ENCODE measurements at regions not wholly inside any gene's neighbourhood (a gene's known extent, or its start where the extent isn't known, plus 50 kb on each side); places are given as distances from the start of the nearest gene placed in this dataset.
"Not testable (repeated sequence)": the region's sequence is repeated elsewhere in the genome, so short reads cannot be mapped to it uniquely, and the experiment has no call there.

DNA sequence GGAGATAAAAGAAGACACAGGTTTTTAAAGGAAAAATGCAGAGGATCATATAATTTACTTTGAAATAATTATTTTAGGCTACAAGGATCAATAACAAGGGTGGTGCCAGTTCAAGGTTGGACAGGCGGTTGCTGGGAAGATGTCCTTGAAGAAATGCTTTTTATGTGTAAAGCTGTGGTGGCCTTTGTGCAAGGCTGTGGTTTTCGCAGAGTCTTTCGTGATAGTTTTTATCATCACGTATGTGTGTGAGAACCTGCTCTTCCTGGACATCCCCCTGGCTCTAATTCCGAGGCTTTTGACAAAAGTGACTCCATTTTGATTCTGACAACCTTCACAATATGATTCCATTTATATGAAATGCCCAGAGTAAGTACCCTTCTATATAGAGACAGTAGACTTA, 85.8 kb upstream of the COG2 start:
- no peak for DNase-seq (ENCODE audit: low spot score)

DNA sequence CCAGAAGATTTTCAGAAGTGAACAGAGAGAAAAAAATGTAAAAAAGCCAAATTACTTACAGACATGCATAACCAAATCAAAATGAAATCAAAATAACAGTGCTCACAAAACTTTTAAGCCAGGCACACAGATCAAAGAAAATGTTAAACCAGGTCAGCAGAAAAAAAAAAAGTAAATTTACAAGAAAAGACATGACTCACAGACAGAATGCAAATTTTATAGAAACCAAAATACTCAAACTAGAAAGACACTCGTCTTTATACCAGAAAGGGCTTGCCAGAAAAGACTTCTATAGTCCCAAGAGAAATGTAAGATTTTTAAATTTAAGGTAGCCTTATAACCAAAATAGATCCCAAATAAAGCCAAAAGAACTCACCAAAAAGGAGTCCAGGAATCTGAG, 86.5 kb upstream of the COG2 start:
- no peak for DNase-seq (ENCODE audit: low spot score)

DNA sequence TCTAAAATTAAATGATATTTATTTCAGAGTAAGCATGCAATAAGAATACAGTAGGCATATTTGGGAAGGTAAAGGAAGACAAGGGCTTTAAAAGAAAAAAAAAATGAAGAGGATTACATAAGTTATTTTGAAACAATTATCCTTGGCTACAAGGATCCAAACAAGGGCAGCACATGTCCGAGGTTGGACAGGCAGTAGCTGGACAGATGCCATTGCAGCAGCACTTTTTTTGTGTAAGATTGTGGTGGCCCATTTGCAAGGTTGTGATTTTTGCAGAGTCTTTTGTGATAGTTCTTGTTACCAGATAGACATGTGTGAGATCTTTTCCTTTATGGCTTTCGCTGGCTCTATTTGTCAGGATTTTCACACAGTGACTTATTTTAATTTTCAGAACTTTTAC, 89.4 kb upstream of the COG2 start:
- DNase-seq (ENCODE audit: low spot score), result no peak

DNA sequence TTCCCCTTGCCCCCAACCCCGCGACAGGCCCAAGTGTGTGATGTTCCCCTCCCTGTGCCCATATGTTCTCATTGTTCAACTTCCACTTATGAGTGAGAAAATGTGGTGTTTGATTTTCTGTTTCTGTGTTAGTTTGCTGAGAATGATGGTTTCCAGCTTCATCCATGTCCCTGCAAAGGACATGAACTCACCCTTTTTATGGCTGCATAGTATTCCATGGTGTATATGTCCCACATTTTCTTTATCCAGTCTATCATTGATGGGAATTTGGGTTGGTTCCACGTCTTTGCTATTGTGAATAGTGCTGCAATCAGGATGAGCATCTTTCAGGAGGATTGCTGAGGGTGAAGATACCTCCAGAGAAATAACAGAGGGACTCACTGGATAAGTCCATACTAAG, 91.3 kb upstream of the COG2 start:
- not testable (repeated sequence) for DNase-seq (ENCODE audit: low spot score)

DNA sequence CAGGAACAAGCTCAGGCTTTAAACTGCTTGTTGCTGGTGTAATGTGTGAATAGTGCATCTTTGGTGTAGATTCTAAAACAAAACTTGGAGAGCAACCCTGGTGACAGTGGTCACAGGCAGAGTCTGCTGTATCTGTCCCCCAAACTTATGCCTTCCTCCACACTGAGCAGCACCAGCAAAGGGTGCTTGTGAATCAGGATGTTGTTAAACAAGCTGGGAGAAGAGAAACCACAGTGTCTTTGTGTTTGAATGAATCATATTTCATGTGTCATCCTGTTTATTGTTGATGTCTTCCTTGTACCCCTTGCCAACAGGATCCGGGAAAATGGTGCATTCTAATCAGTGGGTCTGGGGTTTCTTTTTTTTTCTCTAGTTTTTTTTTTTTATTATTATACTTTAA, 91.9 kb upstream of the COG2 start:
- no peak for DNase-seq (ENCODE audit: low spot score)

DNA sequence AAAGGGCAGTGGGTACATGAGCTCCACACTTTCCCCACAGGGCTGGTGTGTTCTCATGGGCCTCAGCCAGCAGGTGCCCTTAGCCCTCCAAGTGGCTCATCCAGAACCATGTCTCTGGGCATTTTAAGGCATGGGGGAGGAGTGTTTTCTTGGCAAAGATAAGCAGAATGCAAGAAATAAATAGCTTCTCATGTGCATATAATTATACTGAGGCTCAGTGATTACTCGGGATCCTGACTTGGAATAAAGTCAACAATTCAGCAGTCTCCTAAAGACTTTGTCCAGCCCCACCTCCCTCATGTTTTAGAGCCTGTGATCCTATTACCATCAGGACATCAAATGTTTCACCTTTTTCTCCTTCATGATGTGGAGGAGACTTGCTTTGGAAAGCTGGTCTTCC, 92.7 kb upstream of the COG2 start:
- no peak for DNase-seq (ENCODE audit: low spot score)

DNA sequence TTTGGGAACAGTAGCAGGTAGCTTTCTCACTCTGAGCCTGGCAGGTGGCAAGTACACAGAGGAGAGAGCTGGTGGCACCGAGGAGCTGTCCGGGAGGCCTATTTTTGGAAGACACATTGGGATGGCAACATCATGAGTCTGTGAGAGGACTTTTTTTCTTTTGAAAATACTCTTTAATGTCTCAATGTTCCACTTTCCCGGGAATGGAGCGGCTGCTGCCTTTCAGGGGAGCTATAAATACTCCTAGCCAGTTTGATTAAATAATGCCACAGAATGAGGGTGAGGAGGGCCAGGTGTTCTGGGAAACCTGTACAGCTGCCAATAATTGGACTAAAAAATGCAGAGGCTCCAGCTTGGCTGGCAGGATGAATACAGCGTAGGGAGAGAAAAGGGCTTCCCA, 93.3 kb upstream of the COG2 start:
- DNase-seq (ENCODE audit: low spot score), result no peak

DNA sequence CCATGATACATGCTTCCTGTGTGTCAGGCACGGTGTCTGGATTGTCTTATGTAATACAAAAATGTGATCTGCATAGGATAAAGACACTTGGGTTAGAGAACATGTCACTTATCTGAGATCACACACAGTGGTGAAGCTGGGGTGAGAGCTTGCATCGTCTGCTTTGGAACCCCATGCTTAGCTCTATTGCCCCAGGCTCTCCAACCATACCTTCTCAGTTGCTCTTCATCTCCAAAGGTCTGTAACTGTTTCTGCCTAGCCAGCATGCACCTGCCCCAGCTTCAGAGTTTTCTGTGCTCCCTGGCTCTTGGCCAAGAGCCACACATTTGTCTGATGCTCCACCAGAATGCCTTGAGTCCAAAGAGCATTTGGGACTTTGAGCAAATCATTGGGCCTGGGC, 93.9 kb upstream of the COG2 start:
- DNase-seq (ENCODE audit: low spot score), result no peak

DNA sequence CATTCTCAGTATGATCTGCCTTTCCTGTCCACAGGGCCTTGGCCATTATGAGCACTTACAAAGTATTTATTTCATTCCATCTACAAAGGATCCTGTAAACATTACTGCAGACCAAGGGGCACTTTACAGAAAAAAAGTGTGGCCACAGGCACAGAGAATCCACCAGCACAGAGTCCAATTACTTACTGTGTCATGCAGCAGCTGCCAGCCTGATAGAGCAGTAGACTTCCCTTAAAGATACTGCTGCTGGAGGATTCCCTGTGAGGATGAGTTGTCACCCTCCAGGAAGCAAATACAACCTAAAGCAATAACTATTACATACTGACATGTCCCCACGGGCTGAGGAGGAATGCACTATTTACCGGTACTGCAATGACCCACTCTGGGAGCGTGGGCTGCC, 97.1 kb upstream of the COG2 start:
- DNase-seq (ENCODE audit: low spot score), result no peak

DNA sequence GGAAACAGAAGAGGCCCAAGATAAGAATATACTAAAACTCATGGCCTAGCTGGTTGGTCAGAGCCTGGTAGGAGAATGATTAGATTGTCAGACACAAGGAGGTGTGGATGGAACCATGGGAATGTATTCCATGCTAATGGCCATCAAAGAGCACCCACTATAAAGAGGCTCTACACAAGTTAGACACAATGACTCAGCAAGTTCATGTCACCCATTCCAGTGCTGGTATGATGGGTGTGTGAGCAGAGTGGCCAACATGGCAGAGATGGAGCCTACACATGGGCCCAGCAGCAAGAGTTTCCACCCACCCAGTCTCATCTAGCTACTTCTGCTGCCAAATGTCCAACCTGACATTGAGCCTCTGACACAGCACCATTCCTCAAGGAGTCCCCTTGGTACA, 97.5 kb upstream of the COG2 start:
- no peak for DNase-seq (ENCODE audit: low spot score)

DNA sequence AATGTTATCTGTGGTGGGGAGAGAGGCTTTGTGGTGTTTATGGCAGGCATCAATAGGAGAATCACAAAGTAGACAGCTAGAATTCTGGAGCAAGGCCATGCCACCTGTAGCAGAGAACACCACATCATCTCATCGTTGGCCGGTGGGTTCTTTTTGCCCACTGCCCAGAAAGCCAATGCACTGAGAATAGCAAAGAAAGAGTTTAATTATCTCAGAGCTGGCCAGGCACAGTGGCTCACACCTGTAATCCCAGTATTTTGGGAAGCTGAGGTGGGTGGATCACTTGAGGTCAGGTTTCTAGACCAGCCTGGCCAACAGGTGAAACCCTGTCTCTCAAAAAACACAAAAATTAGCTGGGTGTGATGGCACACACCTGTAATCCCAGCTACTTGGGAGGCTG, 99.2 kb upstream of the COG2 start:
- no peak for DNase-seq (ENCODE audit: low spot score)

DNA sequence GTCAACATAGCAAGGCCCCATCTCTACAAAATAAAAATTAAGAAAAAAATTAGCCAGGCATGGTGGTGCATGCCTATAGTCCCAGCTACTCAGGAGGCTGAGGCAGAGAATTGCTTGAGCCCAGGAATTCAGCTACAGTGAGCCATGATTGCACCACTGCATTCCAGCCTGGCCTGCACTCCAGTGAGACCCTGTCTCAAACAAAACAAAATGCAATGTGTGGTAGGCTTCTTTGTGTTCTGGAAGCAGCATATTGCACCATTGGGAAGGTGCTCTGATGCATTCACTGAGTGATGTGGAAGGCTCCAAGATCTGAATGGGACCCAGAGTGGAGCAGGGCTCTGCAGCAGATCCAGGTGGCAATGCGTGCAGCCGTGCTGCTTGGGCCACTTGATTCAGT, 99.6 kb upstream of the COG2 start:
- no peak for DNase-seq (ENCODE audit: low spot score)

DNA sequence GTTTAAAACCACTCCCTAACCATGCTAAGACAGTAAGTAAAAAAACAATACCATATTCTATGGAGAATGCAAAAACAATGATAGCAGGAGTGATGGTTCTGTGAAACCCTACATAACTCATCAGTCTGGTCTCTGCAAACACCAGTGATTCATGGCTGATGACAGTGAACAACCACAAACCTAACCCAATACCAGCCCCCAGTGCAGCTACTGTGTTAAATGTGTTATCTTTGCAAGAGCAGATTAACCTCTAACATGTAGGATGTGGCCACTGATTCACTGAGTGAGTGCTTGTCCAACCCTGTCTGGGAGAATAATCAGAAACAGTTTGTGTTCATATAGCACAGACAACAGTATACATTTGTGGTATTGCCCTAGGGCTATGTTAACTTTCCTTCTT, 100.2 kb upstream of the COG2 start:
- no peak for DNase-seq (ENCODE audit: low spot score)

DNA sequence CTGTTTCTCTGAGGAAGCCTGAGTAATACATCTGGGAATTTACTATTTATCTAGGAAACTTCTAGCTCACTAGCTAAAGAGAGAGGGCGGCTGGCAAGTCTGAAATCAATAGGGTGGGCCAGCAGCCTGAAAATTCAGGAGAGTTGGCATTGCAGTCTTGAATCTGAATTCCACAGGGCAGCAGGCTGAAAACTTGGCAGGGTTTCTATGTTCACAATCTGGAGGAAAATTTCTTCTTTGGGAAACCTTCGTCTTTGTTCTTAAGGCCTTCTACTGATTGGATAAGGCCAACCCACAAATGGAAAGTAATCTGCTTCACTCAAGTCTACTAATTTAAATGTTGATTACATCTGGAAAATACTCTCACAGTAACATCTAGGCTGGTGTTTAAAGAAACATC, 101.0 kb upstream of the COG2 start:
- DNase-seq (ENCODE audit: low spot score), result no peak

DNA sequence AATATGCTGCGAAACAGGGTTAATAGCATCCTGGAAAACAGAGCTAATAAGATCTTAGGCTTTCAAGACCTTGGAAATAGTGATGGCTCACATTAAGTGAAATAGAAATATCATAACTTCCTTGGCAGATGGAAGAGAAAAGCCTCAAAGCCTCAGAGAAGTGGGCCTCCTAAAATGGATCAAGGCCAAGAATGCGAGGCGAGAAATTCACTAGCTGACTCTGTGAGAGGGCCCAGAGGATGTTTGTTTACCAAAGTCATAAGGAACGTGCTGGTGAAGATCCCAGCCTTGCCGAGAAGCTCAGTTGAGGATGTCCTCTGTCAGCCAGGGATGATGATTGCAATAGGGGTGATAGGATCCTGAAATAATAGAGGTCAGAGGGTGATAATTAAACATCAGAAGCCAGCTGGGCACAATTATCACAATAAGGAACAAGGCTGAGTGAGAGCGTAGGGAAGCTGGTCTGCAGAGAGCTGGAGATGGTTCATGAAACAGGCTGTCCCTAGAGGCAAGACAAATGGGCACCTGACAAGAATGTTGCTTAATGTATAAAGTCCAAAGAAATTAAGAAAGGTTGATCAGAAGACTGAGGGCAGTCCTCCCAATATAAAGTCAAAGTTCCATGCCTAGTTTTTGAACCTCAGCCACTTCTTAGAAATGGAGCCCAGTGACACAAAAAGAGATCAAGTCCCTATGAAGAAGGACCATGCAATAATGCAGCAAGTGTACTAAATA, 101.7 kb upstream of the COG2 start:
- DNase-seq (ENCODE audit: low spot score), result no peak

DNA sequence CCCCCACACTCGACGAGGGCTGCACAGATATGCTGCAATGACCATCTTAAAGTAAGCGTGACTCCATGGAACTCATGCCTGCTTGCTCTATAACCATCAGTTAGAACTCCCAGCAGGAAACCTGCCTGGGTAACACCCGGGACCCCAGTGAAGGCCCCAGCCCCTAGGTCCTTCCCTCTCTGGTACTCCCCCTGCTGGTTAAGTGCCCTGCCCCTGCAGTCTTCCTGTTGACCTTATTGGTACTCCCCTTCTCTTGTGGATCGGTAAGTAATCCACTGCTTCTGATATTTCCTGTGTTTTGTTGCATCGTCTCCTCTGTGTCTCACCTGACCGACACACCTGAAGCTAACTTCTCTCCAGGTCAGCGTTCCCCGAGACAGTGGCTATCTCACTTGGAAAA, 104.8 kb upstream of the COG2 start:
- DNase-seq (ENCODE audit: low spot score), result no peak

DNA sequence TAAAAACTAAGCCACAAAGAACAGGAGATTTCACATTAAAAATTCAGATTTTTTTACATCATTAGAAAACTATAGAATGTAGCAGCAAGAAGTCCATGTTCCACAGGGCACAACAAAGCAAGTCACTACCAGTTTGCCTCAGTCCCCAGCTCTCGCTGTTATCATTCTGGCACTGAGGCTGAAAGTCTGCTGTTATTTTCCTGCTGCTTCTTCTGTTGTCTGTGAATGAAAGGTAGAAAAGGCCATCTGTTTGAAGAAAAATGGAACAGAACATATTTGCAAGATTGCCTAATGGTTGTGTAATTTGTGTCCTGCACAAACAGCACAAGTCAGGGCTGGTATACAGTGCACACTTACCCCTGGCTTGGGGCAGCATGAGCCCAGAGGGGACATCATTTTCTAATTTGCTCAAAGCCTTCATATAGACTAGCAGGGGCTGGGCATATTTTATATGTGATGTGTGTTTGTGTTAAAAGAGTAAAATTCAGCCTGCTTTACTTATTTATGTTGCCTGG, 105.6 kb upstream of the COG2 start:
- no peak for DNase-seq (ENCODE audit: low spot score)

DNA sequence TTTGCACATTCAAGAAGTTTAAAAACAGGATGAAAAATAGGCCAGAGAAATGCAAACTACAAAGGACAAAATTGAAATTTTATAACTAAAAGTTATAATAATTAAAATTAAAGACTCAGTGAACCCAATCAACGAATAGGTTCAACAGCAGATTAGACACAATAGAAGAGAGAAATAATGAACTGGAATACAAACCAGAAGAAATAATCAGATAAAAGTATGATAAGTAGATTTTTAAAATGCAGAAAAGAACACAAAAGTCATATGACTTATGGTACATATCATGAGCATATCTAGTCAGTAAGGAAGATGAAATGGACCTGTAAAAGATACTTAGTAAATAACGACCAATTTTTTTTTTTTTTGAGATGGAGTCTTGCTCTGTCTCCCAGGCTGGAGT, 108.1 kb upstream of the COG2 start:
- no peak for DNase-seq (ENCODE audit: low spot score)

DNA sequence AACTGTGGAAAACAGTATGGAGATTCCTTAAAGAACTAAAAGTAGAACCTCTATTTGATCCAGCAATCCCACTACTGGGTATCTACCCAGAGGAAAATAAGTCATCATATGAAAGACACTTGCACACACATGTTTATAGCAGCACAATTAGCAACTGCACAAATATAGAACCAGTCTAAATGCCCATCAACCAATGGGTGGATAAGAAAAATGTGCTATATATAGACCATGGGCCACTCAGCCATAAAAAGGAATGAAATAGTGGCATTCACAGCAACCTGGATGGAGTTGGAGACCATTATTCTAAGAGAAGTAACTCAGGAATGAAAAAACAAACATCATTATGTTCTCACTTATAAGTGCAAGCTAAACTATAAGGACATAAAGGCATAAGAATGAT, 105.0 kb upstream of the PGBD5 start:
- no peak for DNase-seq (ENCODE audit: low spot score)

DNA sequence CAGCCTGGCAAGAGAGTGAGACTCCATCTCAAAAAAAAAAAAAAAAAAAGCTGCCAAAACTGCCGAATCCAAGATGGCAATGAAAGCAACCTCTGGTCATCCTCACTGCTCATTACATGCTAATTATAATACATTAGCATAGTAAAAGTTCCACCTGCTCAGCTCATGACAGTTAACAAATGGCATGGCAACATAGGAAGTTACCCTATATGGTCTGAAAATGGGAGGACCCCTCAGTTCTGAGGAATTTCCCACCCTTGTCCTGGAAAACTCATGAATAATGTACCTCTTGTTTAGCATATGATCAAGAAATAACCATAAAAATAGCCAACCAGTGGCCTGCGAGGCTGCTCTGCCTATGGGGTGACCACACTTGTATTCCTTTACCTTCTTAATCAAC, 93.1 kb upstream of the PGBD5 start:
- no peak for DNase-seq (ENCODE audit: low spot score)

DNA sequence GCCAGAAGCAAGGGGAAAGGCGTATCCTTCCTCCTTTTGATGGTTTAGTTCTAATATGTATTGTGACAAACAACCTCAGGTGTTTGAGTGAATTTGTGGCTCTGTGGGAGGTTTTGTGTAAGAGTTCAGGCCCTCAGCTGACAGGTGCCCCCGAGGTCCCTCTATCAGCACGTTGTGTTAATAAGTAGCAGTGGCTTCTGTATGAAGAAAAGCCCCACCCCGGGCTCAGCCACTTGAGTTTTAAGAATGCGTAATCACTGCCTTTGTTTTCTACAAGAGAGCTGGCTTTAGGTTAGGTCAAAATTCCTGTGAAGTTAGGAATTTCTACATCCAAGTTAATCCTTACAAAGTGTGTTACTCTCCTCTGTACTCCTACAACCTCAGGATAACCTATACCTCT, 92.4 kb upstream of the PGBD5 start:
- no peak for DNase-seq (ENCODE audit: low spot score)

DNA sequence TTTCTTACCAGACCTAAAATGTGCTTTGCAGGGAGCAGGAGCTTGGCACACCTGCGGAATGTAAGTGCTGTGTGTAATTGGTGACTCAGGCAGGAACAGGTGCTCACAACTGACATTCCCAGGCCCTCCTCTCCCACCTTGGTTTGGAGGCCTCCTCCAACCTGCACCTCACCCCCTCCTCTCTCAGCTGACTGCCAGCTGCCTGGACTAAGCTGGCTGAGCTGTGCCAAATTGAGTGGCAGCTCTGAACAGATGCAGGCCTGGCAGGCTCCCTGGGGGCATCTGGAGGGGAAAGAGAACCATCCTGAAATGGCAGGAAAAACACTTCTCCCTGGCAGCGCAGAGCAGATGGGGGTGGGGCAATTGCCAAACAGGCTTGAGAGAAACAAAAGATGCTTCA, 91.7 kb upstream of the PGBD5 start:
- DNase-seq (ENCODE audit: low spot score), result no peak

DNA sequence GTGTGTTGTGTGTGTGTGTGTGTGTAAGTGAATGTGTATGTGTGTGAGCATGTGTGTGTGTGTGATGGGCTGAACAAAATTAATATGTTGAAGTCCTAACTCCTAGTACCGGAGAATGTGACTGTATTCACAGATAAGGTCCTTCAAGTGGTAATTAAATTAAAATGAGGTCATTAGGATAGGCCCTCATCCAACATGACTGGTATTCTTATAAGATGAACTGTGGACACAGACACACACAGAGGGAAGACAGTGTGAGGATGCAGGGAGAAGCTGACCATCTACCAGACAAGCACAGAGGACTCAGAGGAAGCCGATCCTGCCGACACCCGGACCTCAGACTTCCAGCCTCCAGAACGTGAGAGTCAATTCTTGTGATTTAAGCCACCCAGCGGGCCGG, 91.2 kb upstream of the PGBD5 start:
- DNase-seq (ENCODE audit: low spot score), result no peak

DNA sequence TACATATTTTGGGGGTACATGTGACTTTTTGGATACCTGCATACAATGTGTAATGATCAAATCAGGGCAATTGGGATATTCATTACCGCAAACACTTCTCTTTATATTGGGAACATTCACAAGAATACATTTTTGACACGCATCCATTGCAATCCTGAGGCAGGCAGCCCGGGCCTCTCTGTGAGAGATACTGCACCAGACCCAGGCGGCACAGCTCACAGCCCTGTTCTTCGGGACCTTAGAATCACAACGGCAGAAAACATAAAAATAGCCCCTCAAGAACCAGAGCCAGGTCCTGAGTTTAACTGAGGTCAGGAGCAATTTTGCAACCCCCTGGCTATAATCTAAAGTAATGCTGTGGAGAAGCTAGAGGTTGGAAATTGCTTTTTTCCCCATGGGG, 90.8 kb upstream of the PGBD5 start:
- no peak for DNase-seq (ENCODE audit: low spot score)

All from D341Med (cell line).